ENCODE measurements at regions not wholly inside any gene's neighbourhood (a gene's known extent, or its start where the extent isn't known, plus 50 kb on each side); places are given as distances from the start of the nearest gene placed in this dataset.
"Not testable (repeated sequence)": the region's sequence is repeated elsewhere in the genome, so short reads cannot be mapped to it uniquely, and the experiment has no call there.

DNA sequence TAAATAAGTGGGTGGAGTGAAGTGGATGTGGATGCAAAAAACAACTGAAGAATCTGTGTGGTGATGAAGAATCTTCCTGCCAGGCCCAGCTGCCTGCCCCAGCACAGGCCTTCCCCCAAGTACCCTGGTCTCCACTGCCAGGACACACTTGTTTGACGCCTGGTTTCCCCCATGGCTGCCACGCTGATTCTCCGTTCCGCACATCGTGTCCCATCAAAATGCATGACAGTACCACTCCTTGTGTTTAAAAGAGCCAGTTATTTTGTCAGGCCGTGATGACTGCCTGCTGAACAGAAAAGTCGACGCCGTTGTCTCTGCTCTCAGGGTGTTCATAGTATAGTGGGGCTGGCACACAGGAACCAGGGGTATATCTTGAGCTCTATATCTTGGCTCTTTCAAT, 50.3 kb upstream of the KYNU start:
- no peak for DNase-seq

DNA sequence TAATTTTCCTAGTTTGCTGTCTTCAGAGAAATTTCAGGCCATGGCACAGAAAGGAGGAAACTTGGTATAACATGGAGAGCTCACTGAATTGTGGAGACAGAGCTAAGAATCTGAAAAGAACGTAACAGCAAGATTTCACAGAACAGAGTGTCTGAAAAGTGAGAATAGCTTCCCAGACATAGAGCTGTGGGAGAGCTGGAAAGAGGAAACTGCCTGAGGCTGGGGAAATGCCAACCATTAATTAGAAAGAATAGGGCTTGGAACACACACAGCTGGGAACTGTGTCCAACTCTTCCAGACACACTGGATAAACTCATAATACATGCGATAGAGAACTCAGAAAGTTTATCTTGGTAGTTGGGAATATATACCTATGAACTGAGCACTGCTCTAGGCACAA, 51.6 kb upstream of the KYNU start:
- DNase-seq, result no peak

DNA sequence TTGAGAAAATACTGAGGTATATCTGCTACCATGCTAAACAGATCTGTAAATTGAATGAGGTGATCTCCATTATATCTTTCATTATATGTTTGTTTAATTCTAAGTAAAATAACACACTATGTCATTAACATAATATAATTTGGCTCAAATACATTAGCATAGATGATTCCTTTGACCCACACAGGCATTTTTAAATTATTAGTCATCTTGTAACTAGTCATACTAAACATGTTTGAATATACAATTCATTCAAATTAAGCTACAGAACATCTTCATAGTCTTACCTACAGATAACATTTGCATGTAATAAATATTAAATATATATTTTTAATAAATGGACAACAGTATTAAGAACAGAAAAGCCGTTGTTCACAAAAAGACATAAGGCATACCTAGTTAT, 52.7 kb upstream of the KYNU start:
- no peak for DNase-seq

DNA sequence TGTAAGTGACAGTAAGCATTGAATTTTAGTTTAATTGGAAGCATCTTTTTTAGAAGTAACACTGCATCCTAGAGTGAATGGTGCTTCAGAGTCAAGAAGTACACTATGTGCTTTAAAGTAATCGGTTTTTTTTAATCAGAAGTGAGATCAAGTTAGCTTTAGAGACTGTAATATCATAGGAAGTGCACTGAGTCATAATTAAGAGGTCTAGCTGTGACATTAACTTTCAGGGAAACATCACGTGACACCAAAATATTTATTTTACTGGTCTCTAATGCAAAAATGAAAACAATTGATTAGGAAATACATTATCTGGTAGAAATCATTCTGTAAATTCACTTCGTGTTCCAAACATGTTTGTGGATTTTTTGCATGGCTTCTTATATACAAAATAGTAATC, 55.3 kb upstream of the KYNU start:
- no peak for DNase-seq

DNA sequence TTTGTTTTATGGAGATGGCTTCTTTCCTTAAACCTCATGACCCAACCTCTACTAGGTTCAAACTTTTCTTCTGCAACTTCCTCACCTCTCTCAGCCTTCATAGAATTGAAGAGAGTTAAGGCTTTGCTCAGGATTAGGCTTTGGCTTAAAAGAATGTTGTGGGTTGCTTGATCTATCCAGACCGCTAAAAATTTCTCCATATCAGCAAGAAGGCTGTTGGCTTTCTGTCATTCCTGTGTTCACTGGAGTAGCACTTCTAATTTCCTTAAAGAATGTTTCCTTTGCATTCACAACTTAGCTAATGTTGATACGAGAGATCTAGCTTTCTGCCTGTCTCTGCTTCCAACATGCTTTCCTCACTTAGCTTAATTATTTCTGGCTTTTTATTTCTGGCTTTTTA, 58.1 kb upstream of the KYNU start:
- no peak for DNase-seq

DNA sequence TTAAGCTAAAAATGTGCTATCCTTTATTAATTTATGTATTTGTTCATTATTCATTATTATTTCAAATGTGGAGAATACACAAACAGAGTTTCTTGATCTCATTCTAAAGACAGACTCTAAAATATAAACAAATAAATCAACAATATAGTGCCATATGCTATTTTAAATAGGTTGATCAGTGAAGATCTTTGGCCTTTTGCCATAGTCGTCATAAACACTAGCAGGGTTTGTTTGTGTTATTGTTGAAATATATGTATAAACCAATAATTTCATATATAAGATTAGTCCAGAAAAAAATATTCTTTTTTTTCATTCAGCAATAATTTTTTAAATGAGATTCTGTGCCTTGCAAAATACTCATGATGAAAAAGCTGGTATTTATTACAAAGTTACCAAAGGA, 62.1 kb upstream of the KYNU start:
- DNase-seq, result no peak

DNA sequence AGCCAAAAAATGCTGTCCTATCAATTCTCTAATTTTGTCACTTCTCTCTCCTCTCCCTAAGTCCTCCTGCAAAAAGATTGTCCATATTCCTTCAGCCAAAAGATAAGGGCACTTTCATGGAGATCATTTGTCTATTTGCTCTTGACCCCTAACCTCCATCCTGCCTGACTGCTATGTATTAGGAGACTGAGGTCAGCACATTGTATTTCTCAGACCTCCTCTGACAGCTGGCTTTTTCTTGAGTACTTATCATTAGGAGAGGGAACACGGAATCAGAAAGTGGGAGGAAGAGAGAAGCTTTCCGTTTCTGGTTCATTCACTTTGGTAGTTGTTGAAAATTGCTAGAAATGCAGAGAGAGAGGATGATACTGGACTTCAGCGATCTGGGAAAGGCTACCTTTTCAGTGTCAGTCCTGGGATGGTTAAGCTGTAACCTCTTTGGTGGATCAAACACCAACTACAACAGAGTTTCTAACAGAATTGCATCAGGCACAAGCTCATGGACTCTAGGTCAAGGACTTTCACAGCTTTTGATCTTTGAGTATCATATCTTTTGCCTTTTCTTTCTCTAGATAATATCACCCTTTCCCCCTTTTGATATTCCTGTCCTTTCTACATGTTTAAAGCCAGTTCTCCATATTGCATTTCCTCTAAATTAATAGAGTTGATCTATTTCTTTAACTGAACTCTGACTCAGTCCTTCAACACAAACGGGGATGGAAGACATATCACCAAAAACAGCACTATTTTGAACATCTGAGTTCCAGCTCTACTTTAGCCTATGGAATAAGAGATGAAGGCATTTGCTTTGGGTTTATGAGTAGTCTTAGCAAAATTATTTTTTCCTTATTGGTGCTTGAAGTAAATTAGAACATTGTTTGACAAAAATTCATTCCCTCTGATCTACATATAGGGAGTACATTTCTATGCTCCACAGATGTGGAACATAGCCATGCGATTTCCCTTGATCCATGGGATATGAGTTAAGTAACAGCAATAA, 63.3 kb upstream of the KYNU start:
- no peak for DNase-seq

DNA sequence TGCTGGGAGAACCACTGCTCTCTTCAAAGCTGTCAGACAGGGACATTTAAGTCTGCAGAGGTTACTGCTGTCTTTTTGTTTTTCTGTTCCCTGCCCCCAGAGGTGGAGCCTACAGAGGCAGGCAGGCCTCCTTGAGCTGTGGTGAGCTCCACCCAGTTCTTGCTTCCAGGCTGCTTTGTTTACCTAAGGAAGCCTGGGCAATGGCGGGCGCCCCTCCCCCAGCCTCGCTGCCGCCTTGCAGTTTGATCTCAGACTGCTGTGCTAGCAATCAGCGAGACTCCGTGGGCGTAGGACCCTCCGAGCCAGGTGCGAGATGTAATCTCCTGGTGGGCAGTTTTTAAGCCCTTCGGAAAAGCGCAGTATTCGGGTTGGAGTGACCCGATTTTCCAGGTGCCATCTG, 65.8 kb upstream of the KYNU start:
- not testable (repeated sequence) for DNase-seq

DNA sequence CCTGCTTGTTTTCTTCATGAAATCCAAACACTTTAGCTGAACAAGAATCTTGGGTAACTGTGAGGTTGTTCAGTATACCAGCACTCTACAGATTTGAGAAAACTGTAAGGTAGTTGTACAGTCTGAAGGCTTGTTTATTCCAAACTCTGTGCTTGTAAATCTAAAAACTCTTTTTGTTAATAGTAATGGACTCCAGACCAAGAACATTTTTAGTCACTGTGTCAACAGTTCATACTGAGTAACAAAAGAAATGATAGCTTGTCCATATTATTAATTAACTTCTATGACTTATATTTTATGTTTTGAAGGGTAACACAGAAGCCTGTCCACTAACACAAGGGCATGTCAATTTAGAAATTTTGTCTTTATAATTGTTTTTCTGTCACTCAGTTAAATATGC, 72.2 kb upstream of the KYNU start:
- no peak for DNase-seq

DNA sequence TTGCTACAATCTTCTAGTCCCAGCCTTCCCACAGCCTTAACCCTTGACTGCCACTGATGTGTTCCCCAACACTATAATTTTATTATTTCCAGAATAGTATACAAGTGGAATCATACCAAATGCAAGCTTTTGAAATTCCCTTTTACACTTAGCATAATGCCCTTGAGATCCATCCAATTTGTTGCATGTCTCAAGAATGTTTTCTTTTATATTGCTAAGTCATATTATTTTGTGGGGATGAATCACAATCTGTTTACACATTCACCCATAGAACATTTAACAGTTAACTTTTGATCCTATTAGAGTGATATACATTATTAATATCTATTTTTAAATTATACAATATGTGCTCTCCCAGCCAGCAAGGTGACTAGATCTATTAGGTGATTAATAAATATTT, 74.3 kb upstream of the KYNU start:
- no peak for DNase-seq

DNA sequence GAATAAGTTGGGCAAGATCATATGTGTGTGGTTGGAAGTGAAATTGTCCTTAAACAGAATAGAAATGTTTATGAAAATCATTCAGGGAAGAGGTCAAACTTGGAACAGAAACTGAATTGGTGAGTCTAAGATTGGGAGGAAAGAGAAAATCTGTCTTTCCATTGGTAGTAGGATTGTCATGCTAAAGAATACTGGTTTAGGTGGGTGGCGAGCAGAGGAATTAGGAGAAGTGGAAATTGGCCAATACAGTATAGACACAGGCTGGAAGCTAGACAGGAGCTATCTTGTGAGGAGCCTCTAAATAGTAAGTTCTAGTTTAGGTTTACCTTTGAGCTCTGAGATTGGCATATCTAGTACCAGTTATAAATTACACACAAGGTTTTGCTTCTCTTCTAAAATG, 80.9 kb upstream of the KYNU start:
- no peak for DNase-seq

DNA sequence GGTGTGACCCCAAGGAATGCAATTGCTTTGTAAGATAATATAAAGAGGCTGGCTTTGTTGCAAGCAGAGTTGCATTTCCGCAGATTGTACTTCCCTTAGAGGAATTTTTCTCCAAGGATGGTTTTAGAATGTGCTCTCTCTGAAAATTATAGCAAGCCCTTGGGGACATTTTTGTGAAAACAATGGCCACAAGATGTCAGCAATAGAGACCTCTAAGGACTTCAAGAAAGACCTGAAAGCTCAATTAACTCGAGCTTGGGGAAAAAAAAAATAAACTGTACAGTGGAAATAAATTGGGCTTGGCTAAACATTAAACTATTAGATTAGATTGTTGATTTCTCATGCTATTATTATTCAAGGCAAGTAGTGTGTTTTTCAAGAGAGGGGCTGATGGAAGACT, 81.3 kb upstream of the KYNU start:
- DNase-seq, result no peak

DNA sequence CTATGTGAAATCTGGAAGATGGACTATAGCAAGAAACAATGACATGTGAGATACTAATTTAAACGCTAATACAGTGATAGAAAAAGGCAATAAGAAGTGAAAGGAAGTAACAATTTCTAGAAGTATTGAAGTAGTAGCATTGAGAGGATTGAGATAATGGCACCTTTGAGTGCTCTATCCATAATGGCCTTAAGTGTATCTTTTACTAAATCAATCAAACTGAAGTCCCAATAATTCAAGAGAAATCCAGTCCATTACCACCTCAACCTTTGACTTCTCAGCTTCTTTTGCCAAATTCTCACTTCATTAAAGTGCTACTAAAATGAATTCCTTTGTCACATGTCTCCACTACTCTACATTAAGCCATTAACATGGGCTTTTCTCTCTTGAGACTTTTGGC, 82.6 kb upstream of the KYNU start:
- no peak for DNase-seq

DNA sequence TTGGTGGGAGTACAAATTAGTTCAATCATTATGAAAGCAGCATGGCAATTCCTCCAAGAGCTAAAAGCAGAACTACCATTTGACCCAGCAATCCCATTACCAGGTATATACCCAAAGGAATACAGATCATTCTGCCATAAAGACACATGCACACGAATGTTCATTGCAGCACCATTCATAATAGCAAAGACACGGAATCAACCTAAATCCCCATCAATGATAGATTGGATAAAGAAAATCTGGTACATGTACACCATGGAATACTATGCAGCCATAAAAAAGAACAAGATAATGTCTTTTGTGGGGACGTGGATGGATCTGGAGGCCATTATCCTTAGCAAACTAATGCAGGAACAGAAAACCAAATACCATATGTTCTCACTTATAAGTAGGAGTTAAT, 85.1 kb upstream of the KYNU start:
- not testable (repeated sequence) for DNase-seq

DNA sequence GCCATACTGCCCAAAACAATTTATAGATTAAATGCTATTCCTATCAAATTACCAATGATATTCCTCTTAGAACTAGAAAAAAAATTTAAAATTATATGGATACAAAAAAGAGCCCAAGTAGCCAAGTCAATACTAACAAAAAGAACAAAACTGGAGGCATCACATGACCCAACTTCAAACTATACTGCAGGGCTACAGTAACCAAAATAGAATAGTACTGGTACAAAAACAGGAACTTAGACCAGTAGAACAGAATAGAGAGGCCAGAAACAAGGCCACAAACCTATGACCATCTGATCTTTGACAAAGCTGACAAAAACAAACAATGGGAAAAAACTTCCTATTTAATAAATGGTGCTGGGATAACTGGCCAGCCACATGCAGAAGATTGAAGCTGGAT, 86.1 kb upstream of the KYNU start:
- no peak for DNase-seq

DNA sequence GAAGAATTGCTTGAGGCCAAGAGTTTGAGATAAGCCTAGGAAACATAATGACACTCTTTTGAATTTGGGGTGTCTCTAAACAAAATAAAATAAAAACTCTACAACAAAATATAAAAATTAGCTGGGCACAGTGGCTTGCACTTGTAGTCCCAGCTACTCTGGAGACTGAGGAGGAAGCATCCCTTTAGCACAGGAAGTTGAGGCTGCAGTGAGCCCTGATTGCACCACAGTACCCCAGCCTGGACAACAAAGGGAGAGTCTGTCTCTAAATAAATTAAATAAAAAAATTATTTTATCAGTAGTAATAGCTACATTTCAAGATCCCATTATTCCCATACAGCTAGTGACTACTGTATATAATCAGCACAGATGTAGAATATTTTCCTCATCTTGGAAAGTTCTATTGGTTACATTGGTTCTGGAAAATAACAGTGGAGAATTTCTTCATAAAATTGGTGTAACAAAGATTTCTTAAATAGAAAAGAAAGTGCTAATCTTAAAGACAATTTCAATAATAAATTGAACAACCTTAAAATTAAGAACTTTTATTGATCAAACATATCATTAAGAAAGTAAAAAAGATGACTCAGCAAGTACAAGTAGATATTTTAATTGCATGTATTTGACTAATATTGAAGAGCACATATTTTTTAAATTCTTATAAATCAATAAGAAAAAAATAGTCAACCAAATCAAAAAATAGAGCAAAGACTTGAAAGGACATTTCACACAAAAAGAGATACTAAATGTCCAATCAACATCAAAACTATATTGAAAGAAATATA, 90.4 kb upstream of the KYNU start:
- DNase-seq, result no peak

DNA sequence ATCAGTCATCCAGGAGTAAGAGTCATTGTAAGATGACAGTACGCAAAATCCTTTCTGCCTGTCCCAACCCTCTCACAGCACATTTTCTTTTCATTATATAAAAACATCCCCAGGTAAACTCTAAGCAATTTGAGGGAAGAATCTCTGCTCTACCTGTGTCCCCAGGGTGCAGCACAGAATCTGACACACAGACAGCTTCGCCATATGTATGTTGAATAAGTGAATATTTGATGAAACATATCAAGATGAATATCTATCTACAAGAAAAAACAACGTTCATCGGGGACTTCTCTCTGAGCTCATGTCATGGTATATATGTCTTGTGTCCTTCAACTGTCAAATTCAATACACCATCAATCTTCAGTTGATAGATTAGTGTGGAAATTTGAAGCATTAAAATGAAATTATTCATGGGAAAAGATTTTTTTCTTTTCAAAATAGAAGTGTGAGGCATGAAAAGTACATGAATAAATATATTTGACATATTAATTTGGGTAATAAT, 94.5 kb upstream of the KYNU start:
- no peak for DNase-seq

DNA sequence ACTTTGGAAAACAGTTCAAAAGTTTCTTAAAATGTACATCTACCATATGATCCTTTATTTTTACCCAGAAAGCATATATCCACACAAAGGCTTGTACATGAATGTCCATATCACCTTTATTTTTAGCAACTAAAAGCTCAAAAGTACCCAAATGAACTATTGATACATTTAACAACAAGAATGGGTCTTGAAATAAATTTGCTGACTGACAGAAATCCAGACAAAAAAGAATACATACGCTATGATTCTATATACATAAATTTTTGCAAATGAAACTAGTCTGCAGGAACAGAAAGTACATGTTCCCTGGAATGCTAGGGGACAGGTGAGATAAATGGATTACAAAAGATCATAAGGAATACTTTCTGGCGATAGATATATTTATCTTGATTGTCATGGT, 96.3 kb upstream of the KYNU start:
- DNase-seq, result no peak

DNA sequence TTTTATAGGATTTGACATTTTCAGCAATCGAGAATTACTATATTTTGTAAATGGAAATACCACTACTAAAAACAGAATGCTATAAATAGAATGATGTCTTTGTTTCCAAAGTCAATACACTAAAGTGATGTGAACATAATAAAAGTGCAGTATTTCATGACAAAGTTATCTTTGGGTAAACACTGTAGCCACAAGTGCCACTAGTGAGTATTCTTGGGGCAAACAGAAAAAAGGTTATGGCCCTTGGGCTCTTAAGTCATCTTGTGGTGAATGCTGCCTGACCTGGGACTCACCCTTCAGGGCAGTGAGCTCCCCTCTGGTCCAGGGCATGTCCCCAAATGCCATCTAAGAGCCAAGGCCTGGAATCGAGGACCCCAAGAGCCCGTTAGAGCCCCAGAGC, 99.2 kb upstream of the KYNU start:
- no peak for DNase-seq

DNA sequence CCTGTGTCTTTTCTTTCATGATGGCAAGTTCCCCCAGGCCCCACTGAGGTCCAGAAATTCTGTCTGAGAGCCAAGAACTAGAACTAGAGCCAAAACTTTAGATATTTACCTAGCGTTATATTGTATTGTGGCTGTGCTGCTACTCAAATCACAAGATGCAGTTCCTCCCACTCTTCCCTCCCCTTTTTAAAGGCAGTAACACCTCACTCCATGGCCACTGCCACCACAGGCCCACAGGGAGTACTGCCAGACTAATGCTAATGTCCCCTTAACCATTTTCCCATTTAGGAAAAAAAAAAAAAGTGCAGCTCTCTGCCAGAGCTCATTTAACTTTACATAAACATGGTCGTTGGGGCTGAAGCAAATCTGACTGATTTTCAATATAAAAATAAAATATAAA, 99.7 kb upstream of the KYNU start:
- no peak for DNase-seq

DNA sequence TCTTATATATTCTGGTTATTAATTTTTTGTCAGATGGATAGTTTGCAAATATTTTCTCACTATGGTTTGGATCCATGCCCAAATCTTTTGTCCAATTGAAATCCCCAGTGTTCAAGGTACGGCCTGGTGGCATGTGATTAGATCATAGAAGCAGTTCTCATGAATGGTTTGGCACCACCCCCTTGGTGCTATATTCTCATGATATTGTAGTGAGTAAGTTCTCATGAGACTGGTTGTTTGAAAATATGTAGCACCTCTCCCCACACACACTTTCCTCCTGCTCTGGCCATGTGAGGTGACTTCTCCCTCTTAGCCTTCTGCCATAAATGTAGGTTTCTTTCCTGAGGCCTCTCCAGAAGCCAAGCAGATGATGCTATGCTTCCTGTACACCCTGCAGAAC, 107.7 kb upstream of the KYNU start:
- DNase-seq, result no peak

DNA sequence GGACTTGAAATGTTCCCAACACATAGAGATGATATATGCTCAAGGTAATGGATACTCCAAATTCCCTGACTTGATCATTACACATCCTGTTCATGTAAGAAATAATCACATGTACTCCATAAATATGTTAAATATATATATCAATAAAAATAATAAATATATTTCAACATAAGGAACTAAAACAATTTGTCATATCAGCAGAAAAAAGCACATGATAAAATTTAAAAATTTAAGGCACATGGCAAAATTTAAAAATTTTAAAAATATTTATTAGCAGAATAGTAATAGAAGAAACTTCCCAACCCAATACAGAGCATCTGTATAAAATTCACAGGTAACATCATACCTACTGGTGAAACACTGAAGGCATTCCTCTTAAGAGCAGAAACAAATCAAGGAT, 109.6 kb upstream of the KYNU start:
- no peak for DNase-seq

DNA sequence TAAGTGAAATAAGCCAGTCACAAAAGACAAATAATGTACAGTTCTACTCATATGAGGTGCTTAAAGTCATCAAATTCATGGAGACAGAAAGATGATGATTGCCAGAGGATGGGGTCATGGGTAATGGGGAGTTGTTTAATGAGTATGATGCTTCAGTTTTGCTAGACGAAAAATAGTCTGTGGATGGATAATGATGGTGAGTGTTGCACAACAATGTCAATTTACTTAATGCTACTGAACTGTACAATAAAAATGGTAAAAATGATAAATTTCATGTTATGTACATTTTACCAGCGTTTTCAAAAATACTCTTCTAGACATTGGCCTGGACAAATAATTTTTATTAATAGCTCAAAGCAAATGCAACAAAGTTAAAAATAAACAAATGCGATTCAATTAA, 118.5 kb upstream of the KYNU start:
- no peak for DNase-seq

DNA sequence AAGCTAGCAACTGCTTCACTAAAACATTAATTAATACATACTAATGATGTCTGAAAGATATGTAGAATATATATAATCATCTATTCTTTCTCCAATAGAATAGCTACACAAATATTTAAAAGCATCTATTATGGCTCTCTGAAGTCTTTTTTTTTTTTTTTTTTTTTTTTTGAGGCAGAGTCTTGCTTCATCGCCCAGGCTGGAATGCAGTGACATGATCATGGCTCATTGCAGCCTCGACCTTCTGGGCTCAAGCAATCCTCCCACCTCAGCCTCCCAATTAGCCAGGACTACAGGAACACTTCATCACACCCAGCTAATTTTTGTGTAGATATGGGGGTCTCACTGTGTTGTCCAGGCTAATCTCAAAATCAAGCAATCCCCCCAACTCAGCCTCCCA, 120.4 kb upstream of the KYNU start:
- no peak for DNase-seq
